Retina (tissue), 1 donor: ENCODE measurements at regions not wholly inside any gene's neighbourhood (a gene's known extent, or its start where the extent isn't known, plus 50 kb on each side); places are given as distances from the start of the nearest gene placed in this dataset.
"Not testable (repeated sequence)": the region's sequence is repeated elsewhere in the genome, so short reads cannot be mapped to it uniquely, and the experiment has no call there.

ENCODE experiments used
- DNase-seq: peaks from one replicate; pipeline ENCODE4 v3.0.0-alpha.2; 2016

GRCh38 chr5:23727271-23727670, 219.9 kb downstream of the PRDM9 start:
- DNase-seq = no peak

- DNase-seq = no peak
These were observed 222.6 kb downstream of the PRDM9 start for GRCh38 chr5:23730023-23730422.

- DNase-seq = no peak
These were observed 232.6 kb downstream of the PRDM9 start for GRCh38 chr5:23740029-23740428.

- DNase-seq = no peak
These were observed 235.3 kb downstream of the PRDM9 start for GRCh38 chr5:23742701-23743100.

- no peak for DNase-seq
These were observed 248.5 kb downstream of the PRDM9 start for GRCh38 chr5:23755906-23756305.

- no peak for DNase-seq
These were observed 249.4 kb downstream of the PRDM9 start for GRCh38 chr5:23756779-23757178.

GRCh38 chr5:23763170-23763569, 255.8 kb downstream of the PRDM9 start:
- DNase-seq = no peak

GRCh38 chr5:23776684-23777083, 269.3 kb downstream of the PRDM9 start:
- DNase-seq = no peak

- DNase-seq = not testable (repeated sequence)
These were observed 292.9 kb downstream of the PRDM9 start for GRCh38 chr5:23800307-23800706.

- no peak for DNase-seq
These were observed 313.5 kb downstream of the PRDM9 start for GRCh38 chr5:23820765-23821471.

- DNase-seq = no peak
These were observed 316.1 kb downstream of the PRDM9 start for GRCh38 chr5:23823521-23823920.

- no peak for DNase-seq
These were observed 317.8 kb downstream of the PRDM9 start for GRCh38 chr5:23825196-23825595.

GRCh38 chr5:23840083-23840482, 332.7 kb downstream of the PRDM9 start:
- no peak for DNase-seq

- no peak for DNase-seq
These were observed 357.4 kb downstream of the PRDM9 start for GRCh38 chr5:23864786-23865185.

- no peak for DNase-seq
These were observed 370.4 kb downstream of the PRDM9 start for GRCh38 chr5:23877847-23878246.

- DNase-seq = no peak
These were observed 377.1 kb downstream of the PRDM9 start for GRCh38 chr5:23884405-23885031.

GRCh38 chr5:23893561-23893960, 386.2 kb downstream of the PRDM9 start:
- no peak for DNase-seq

GRCh38 chr5:23895614-23896013, 388.2 kb downstream of the PRDM9 start:
- no peak for DNase-seq

GRCh38 chr5:23930985-23931384, 423.6 kb downstream of the PRDM9 start:
- no peak for DNase-seq

- not testable (repeated sequence) for DNase-seq
These were observed 444.0 kb downstream of the PRDM9 start for GRCh38 chr5:23951261-23951928.

GRCh38 chr5:23963449-23963848, 456.0 kb downstream of the PRDM9 start:
- DNase-seq = no peak

GRCh38 chr5:23977365-23977764, 470.0 kb downstream of the PRDM9 start:
- no peak for DNase-seq

GRCh38 chr5:23977997-23978396, 470.6 kb downstream of the PRDM9 start:
- no peak for DNase-seq

- DNase-seq = no peak
These were observed 484.0 kb downstream of the PRDM9 start for GRCh38 chr5:23991406-23991805.
